SU-DHL-6 (cell line): ENCODE measurements at regions not wholly inside any gene's neighbourhood (a gene's known extent, or its start where the extent isn't known, plus 50 kb on each side); places are given as distances from the start of the nearest gene placed in this dataset.
"Not testable (repeated sequence)": the region's sequence is repeated elsewhere in the genome, so short reads cannot be mapped to it uniquely, and the experiment has no call there.

Source experiments
- H2AFZ ChIP-seq: fragments of 200-600 bp; sonication (generic); 2 replicates; pipeline ENCODE4 v1.6.1; 2014; ENCODE audit warnings: low read depth, mild to moderate bottlenecking, moderate library complexity, mixed read lengths, antibody characterized with exemption, low read length; ENCODE audit not compliant: severe bottlenecking
- H3F3A ChIP-seq: fragments of 200-600 bp; shearing (Covaris generic); 2 replicates; pipeline ENCODE4 v1.6.0; 2016; ENCODE audit warnings: antibody characterized with exemption, mild to moderate bottlenecking; ENCODE audit not compliant: insufficient read depth
- H3K27ac ChIP-seq: fragments of 200-600 bp; sonication (generic); 2 replicates; pipeline ENCODE4 v1.5.1; 2016; ENCODE audit warnings: low read depth, mild to moderate bottlenecking, low read length, moderate library complexity, mixed read lengths
- H3K27me3 ChIP-seq: fragments of 200-600 bp; sonication (generic), shearing (Covaris generic); 2 replicates; pipeline ENCODE4 v1.6.0; 2014; ENCODE audit warnings: mild to moderate bottlenecking, low read length
- H3K36me3 ChIP-seq: fragments of 200-600 bp; sonication (generic); 2 replicates; pipeline ENCODE4 v1.6.1; 2014; ENCODE audit warnings: mild to moderate bottlenecking, low read length, mixed read lengths
- H3K4me2 ChIP-seq: fragments of 300-600, 200-600 bp; shearing (Covaris generic), sonication (generic); 2 replicates; pipeline ENCODE4 v1.6.0; 2014; ENCODE audit warnings: low read length, low read depth, mild to moderate bottlenecking; ENCODE audit not compliant: poor library complexity, severe bottlenecking
- H3K4me3 ChIP-seq: fragments of 200-600 bp; sonication (generic); 2 replicates; pipeline ENCODE4 v1.5.1; 2014; ENCODE audit warnings: antibody characterized with exemption, low read length, mild to moderate bottlenecking, mixed read lengths; ENCODE audit not compliant: insufficient read depth, poor library complexity, severe bottlenecking
- H3K79me2 ChIP-seq: fragments of 200-600 bp; sonication (generic); 2 replicates; pipeline ENCODE4 v1.6.1; 2014; ENCODE audit warnings: mild to moderate bottlenecking, low read length, moderate library complexity; ENCODE audit not compliant: insufficient read depth
- H3K9ac ChIP-seq: fragments of 200-600 bp; sonication (generic); 2 replicates; pipeline ENCODE4 v1.7.0; 2014; ENCODE audit warnings: mild to moderate bottlenecking, low read length
- H3K9me2 ChIP-seq: fragments of 200-600 bp; sonication (generic); replicated peaks from 2 replicates; pipeline ENCODE4 v1.6.1; 2014; ENCODE audit warnings: low read length; ENCODE audit not compliant: insufficient read depth
- H3K9me3 ChIP-seq: fragments of 200-600 bp; sonication (generic); 2 replicates; pipeline ENCODE4 v1.6.1; 2014; ENCODE audit warnings: low read length, mixed read lengths; ENCODE audit not compliant: insufficient read depth
- H4K20me1 ChIP-seq: fragments of 200-600 bp; sonication (generic); 2 replicates; pipeline ENCODE4 v1.6.1; 2014; ENCODE audit warnings: low read depth, mild to moderate bottlenecking, antibody characterized with exemption, low read length, moderate library complexity, mixed read lengths

GRCh38 chr7:32759859-32760258, 131.7 kb downstream of the KBTBD2 start:
- H3K9me3 ChIP-seq, H3K9me2 ChIP-seq, H3K27ac ChIP-seq, H3K79me2 ChIP-seq, H3K4me2 ChIP-seq, H3K4me3 ChIP-seq, H3K9ac ChIP-seq, H4K20me1 ChIP-seq, H3K27me3 ChIP-seq, H3F3A ChIP-seq, H3K36me3 ChIP-seq, H2AFZ ChIP-seq: not testable (repeated sequence)

- H3K36me3 ChIP-seq, H3K79me2 ChIP-seq, H3K4me3 ChIP-seq, H3F3A ChIP-seq, H3K9me2 ChIP-seq, H2AFZ ChIP-seq, H3K4me2 ChIP-seq, H4K20me1 ChIP-seq, H3K27me3 ChIP-seq, H3K27ac ChIP-seq, H3K9me3 ChIP-seq, H3K9ac ChIP-seq: not testable (repeated sequence)
Observed at GRCh38 chr7:32753872-32754271, 137.7 kb downstream of the KBTBD2 start.

- not testable (repeated sequence) for H3K27ac ChIP-seq, H3F3A ChIP-seq, H4K20me1 ChIP-seq, H2AFZ ChIP-seq, H3K27me3 ChIP-seq, H3K4me3 ChIP-seq, H3K79me2 ChIP-seq, H3K4me2 ChIP-seq, H3K9me3 ChIP-seq, H3K36me3 ChIP-seq, H3K9me2 ChIP-seq, H3K9ac ChIP-seq
Observed at GRCh38 chr7:32748337-32748736, 143.2 kb downstream of the KBTBD2 start.

GRCh38 chr7:32747443-32748148, 144.0 kb downstream of the KBTBD2 start:
- H3K9me3 ChIP-seq, H3K36me3 ChIP-seq, H3K9me2 ChIP-seq: not testable (repeated sequence)

GRCh38 chr7:32741853-32742476, 149.6 kb downstream of the KBTBD2 start:
- not testable (repeated sequence) for H3K36me3 ChIP-seq, H2AFZ ChIP-seq, H3K27ac ChIP-seq, H3K79me2 ChIP-seq, H3K9me2 ChIP-seq, H3K4me2 ChIP-seq, H3K4me3 ChIP-seq, H3K9ac ChIP-seq, H3K27me3 ChIP-seq, H4K20me1 ChIP-seq, H3K9me3 ChIP-seq, H3F3A ChIP-seq

More at GRCh38 chr7:32747443-32748148, 144.0 kb downstream of the KBTBD2 start:
- not testable (repeated sequence) for H3K27ac ChIP-seq, H3K79me2 ChIP-seq, H3K9ac ChIP-seq, H2AFZ ChIP-seq, H3K4me2 ChIP-seq, H4K20me1 ChIP-seq, H3K27me3 ChIP-seq, H3F3A ChIP-seq, H3K4me3 ChIP-seq

- H3K27me3 ChIP-seq, H2AFZ ChIP-seq, H3K79me2 ChIP-seq, H3K9me2 ChIP-seq, H3K27ac ChIP-seq, H3K9ac ChIP-seq, H3K4me3 ChIP-seq, H3K9me3 ChIP-seq, H3K36me3 ChIP-seq, H3K4me2 ChIP-seq, H3F3A ChIP-seq, H4K20me1 ChIP-seq: not testable (repeated sequence)
Observed at GRCh38 chr7:32739749-32740148, 151.8 kb downstream of the KBTBD2 start.

GRCh38 chr7:32738390-32738789, 153.2 kb downstream of the KBTBD2 start:
- H3K4me2 ChIP-seq, H4K20me1 ChIP-seq: not testable (repeated sequence)

GRCh38 chr7:32732767-32733166, 158.8 kb downstream of the KBTBD2 start:
- H3F3A ChIP-seq, H3K4me3 ChIP-seq, H3K36me3 ChIP-seq, H4K20me1 ChIP-seq, H2AFZ ChIP-seq, H3K27ac ChIP-seq, H3K9ac ChIP-seq, H3K9me2 ChIP-seq, H3K9me3 ChIP-seq, H3K4me2 ChIP-seq, H3K79me2 ChIP-seq, H3K27me3 ChIP-seq: not testable (repeated sequence)

More at GRCh38 chr7:32738390-32738789, 153.2 kb downstream of the KBTBD2 start:
- not testable (repeated sequence) for H3K27me3 ChIP-seq, H3K4me3 ChIP-seq, H3K9me3 ChIP-seq, H3K27ac ChIP-seq, H3F3A ChIP-seq, H3K79me2 ChIP-seq, H2AFZ ChIP-seq, H3K9me2 ChIP-seq, H3K9ac ChIP-seq, H3K36me3 ChIP-seq
